GM12875 (cell line): ENCODE measurements at regions not wholly inside any gene's neighbourhood (a gene's known extent, or its start where the extent isn't known, plus 50 kb on each side); places are given as distances from the start of the nearest gene placed in this dataset.

Experiments used
- H3K4me3 ChIP-seq: one replicate; pipeline ENCODE4 v1.5.1; 2011; ENCODE audit warnings: low read depth, low read length, control low read depth
- TF ChIP-seq, protein P1 (sequence below): IDR thresholded peaks from 2 replicates; pipeline ENCODE4 v1.5.1; 2011; ENCODE audit warnings: low read depth, mild to moderate bottlenecking, control low read depth, inconsistent platforms, low read length, moderate library complexity, borderline replicate concordance; ENCODE audit not compliant: insufficient read depth

DNA sequence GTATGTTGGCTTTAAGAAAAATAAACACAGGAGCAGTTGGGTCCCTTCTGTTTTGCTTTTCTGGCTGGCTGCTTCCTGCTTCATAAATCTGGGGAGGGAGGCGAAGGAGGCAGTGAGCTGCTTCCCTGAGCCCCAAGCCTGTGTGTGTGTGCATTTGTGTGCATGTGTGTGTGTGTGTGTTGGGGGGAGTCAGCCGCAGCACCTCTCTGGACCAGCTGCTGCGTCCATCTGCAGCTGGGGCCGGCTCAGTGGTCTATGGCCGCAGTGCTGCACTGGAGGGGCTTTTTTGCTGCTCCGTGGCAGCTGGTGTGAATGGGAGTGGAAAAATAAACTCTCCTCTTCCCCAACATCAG is 192.3 kb downstream of the RNF144A start:
- H3K4me3 ChIP-seq: no peak overlapping the region
- TF ChIP-seq, protein P1, sequence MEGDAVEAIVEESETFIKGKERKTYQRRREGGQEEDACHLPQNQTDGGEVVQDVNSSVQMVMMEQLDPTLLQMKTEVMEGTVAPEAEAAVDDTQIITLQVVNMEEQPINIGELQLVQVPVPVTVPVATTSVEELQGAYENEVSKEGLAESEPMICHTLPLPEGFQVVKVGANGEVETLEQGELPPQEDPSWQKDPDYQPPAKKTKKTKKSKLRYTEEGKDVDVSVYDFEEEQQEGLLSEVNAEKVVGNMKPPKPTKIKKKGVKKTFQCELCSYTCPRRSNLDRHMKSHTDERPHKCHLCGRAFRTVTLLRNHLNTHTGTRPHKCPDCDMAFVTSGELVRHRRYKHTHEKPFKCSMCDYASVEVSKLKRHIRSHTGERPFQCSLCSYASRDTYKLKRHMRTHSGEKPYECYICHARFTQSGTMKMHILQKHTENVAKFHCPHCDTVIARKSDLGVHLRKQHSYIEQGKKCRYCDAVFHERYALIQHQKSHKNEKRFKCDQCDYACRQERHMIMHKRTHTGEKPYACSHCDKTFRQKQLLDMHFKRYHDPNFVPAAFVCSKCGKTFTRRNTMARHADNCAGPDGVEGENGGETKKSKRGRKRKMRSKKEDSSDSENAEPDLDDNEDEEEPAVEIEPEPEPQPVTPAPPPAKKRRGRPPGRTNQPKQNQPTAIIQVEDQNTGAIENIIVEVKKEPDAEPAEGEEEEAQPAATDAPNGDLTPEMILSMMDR: no peak

DNA sequence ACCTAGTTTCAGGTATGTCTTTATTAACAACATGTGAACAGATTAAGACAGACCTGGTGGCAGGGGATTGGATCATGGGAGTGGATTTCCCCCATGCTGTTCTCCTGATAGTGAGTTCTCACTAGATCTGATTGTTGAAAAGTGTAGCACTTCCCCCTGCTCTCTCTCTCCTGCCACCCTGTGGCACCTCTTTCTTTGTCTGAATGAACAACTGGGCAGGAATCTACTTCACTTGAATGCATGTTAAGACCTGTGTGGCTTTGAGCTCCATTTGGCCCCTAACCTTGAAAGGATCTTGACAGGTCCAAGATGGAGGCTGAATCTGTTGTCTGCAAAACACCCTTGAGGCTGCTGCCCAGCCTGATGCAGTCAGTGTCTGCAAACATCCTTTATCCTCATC is 194.4 kb downstream of the RNF144A start:
- H3K4me3 ChIP-seq: no peak overlapping the region
- TF ChIP-seq, protein P1: no peak

DNA sequence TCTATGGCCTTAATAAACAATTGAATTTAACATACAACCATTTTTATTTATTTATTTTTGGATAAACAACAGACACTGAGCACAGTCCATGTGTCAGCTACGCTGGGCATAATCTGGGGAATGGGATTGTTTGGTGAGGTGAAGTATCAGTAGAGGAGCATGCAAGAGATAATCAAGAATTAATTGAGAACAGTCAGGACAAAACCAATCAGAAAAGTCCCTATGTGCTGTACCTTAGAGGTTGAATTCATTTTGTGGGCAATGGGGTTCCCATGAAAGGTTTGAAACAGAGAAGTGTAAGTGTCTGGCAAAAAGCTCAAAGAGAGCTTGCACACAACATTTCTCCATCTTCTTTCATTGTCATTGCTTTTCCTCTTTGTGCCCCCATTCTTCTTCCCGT is 198.2 kb downstream of the RNF144A start:
- TF ChIP-seq, protein P1: no peak
- no peak overlapping the region for H3K4me3 ChIP-seq

DNA sequence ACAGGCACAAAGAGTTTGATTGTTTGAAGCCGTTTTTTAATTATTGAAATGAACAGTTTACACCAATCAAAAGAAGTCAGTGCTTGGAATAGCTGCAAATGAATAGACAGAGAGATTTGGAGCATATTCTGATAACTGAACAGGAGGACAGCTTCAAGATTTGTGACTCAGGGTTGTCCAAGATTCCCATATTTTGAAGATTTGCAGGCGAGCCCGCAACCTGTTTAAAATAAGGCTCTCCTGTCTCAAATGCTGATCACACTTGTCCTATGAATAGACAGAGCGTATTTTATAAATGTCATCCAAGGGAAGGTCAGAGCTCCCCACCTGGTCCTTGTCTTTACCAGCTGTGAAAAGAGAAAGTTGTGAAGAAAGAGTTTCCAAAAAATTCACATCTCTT is 198.7 kb downstream of the RNF144A start:
- TF ChIP-seq, protein P1: no peak
- H3K4me3 ChIP-seq: no peak overlapping the region

DNA sequence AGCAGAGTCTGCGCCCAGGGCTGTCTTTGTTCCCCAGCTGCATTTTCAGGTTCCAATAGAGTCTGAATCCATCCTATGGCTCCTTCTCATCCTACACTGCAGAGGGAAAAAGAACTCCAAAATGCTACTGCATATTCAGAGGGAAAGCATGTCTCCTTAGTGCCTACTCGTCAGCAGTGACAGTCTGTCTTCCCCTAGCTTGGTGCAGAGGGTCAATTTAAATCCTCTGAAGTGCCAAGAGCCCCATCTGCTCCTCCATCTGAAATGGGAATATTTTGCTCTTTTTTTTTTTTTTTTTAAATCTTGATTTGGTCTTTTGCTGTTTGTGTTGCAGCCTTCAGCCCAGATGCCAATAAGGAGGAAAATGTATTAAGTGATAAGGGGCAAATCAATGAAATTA is 199.3 kb downstream of the RNF144A start:
- TF ChIP-seq, protein P1: no peak
- H3K4me3 ChIP-seq: no peak overlapping the region

DNA sequence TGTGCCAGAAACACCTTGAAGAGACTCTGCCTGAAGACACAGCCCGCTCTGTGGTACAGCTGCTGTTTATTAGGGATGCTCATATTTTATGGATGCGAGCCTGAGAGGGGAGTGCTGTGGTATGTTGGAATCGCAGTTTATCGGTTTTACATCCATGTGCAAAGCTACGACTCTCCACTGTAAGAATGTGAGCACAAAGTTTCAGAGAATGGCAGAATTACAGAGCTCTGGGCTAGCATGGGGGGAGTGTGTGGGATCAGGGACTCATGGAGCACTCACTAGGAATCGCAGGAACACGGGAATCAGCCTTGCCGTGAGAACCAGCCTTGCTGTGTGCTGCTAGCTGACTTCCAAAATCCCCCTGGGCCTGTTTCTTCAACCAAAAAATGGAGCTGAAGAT is 199.9 kb downstream of the RNF144A start:
- no peak overlapping the region for H3K4me3 ChIP-seq
- TF ChIP-seq, protein P1: no peak

DNA sequence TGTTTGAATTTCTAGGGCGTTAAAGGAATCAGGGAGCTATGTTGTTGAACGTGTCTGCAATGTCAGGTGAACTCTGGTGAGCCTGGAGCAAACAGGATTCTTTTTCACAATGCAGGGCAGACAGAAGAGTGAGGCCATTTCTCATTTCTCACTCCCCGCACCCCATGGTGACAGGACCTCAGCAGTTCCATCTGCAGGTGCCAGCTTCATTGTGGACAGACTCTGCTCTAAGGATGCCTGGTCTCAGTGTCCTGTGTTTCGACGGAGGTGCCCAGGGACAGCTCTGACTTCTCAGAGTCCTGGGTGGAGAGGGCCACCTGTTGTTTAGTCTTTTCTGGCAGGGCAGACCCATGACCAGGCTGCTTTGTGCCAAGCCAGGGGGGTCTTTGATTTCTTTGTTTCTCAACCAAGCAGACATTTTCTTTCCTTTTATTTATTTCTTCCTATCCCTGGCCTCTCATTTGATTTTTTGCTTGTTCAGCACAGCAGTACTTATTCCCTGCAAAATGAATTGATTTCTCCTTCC is 201.5 kb downstream of the RNF144A start:
- H3K4me3 ChIP-seq: no peak overlapping the region
- TF ChIP-seq, protein P1: no peak
